HG03469 (cell line): ENCODE measurements at regions not wholly inside any gene's neighbourhood (a gene's known extent, or its start where the extent isn't known, plus 50 kb on each side); places are given as distances from the start of the nearest gene placed in this dataset.

Experiments
- ATAC-seq: cut with Tn5 transposase; IDR thresholded peaks from one replicate; pipeline ENCODE4 v1.9.1; 2021; ENCODE audit warnings: mild to moderate bottlenecking, moderate library complexity, moderate number of reproducible peaks; ENCODE audit not compliant: unreplicated experiment

- ATAC-seq = no peak
Measured at GRCh38 chr9:32306006-32306405, 78.4 kb upstream of the ACO1 start.

- ATAC-seq = no peak
Measured at GRCh38 chr9:32319312-32319929, 65.0 kb upstream of the ACO1 start.

GRCh38 chr9:32322622-32323021 is 61.8 kb upstream of the ACO1 start:
- ATAC-seq = no peak

- no peak for ATAC-seq
Measured at GRCh38 chr9:32326146-32326545, 58.3 kb upstream of the ACO1 start.

- no peak for ATAC-seq
Measured at GRCh38 chr9:32331240-32331639, 53.2 kb upstream of the ACO1 start.

GRCh38 chr9:32334112-32334511 is 50.3 kb upstream of the ACO1 start:
- no peak for ATAC-seq
